T-helper 1 cell treated with Interleukin-12 subunit alpha and Interleukin-12 subunit beta and Interleukin-4 antibody, amounts not matched to agents 30 ng/mL and 1 ng/mL, for 36 hours (primary cell): ENCODE measurements at regions not wholly inside any gene's neighbourhood (a gene's known extent, or its start where the extent isn't known, plus 50 kb on each side); places are given as distances from the start of the nearest gene placed in this dataset.
"Not testable (repeated sequence)": the region's sequence is repeated elsewhere in the genome, so short reads cannot be mapped to it uniquely, and the experiment has no call there.

Source experiments
- intact Hi-C: fragments of 100-400 bp; cut with micrococcal nuclease; formaldehyde crosslinking; loops from one replicate; pipeline ENCODE4 v1.15.1; 2024

DNA sequence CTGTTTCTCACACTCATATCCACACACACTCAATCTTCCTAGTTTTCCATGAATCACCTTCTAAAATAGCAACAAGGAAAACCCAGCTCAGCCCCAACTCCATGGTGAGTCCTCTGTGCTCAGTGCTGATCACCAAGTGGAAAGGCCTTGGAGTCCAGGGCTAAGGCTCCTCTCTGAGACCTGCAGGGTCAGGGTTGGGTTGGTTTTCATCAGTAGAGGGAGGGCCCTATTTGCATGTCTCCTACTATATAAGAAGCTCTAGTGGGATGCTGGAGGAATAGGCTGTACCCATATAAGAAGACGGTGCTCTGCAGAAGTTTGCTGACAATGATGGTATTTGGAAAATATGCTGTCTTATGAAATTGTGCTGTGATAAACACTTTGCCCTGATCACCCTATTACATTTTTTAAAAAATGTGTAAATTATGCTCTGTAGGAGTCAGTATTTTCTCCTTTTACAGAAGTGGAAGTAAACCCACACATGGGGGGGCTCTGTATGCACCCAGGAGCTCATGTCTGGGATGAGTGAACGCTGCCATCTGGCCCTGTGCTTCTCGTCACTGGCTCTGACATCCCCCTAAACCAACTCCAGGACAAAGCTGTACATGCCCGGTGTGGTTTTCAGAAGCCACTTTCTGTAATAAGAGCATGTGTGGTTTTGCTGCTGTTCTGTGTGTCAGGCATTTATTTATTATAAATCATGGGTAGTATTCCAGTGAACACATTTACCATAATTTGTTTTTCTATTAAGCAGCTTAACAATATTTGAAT, 536.3 kb downstream of the TMEM121 start:
- intact Hi-C loops: loop anchor here (5.0 kb wide), 1 partner anchor 35 kb away; no protein-coding TSS in a partner anchor

DNA sequence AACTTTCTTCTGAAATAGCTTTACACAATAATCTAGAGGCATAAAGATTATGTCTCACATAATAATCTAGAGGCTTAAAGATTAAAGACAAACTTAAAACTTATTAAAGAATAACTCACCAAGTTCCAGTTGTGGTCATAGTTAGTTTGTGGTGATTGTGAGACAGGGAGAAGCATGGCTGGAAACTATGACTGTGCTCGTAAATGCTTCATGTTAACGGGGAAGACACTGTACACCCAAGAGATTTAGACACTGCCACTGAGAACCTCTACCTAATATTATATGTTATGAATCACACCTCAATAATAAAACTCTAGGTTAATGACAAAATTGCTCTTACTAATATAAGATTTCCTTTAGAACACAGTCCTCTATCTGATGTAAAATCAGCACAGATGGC, 541.6 kb downstream of the TMEM121 start:
- intact Hi-C loops: no loop called here

DNA sequence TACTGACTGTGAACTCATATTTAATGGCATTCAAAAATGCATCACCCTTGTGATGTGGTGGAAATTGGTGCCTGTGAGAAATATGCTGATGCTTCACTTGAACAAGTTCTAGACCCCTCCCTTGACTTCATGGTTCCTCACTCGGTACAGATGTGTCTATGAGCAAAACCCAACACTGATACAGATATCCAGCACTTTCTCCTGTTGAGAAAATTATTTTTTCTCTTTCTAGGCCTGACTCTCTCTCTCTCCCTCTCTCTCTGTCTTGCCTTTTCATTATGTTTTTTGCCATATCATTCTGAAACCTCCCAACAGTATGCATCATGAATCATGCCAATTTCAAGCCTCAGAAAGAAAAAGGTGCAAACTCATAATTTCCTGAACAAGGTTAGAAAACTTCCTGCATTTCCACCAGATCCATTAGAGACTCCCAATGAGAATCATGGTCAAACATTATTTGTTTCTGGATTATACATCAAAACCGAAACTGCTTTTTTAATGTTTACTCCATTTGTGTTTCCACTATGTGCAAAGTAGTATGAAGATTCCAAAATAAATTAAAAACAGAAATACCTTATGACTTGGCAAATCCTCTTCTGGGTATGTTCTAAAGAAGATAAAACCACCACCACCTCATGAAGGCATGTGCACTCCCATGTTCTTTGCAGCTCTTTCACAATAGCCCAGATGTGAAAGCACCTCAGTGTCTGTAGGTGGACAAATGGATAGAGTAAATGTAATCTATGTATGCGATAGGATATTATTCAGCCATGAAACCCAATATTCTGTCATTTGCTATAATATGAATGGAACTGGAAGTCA, 543.6 kb downstream of the TMEM121 start:
- intact Hi-C loops: loop anchor here (1.0 kb wide), 1 partner anchor 19 kb away; no protein-coding TSS in a partner anchor

DNA sequence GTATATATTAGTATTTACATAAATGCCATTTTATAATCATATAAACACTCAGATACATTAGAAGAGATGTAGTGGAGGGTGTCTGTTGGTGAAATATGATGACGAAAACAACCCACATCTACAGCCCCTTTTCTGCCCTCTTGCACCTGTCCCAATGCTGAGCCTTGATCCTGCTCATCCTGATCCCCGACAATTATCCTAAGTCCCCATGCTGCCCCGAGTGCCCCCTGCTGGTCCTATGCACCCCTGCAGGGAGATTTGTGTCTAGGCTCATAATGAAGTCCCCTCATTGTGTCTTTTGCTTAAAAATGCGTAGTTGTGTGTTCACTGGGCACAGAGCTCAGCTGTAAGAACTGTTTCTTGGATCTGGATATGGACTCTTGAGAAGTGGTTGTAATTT, 554.5 kb downstream of the TMEM121 start:
- intact Hi-C loops: no loop called here

GRCh38 chr14:106081721-106082120, 555.3 kb downstream of the TMEM121 start:
- intact Hi-C loops: not testable (repeated sequence)

GRCh38 chr14:106083082-106083481, 556.7 kb downstream of the TMEM121 start:
- intact Hi-C loops: no loop called here

- intact Hi-C loops: no loop called here
These were observed 561.5 kb downstream of the TMEM121 start for GRCh38 chr14:106087837-106088236.

GRCh38 chr14:106088860-106089259, 562.5 kb downstream of the TMEM121 start:
- intact Hi-C loops: loop anchor here (1.0 kb wide), 1 partner anchor 20 kb away; no protein-coding TSS in a partner anchor

DNA sequence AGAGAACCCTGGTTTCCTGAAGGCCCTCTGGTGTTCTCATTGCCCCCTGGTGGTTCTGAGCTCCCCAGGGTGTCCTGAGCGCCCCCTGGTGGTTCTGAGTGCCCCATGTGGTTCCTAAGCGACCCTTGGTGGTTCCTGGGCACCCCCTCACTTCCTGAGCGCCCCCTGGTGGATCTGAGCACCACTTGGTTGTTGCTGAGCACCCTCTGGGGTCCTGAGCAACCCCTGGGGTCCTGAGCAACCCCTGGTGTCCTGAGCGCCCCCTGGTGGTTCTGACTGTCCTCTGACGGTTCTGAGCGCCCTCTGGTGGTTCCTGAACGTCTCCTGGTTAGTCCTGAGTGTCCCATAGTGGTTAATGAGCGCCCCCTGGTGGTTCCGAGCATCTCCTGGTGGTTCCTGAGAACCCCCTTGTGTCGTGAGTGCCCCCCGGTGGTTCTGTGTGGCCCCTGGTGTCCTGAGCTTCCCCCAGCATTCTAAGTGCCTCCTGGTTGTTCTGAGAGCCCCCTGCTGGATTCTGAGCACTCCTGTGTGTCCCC, 568.3 kb downstream of the TMEM121 start:
- intact Hi-C loops: loop anchor here (1.0 kb wide), 1 partner anchor 95 kb away; no protein-coding TSS in a partner anchor

- intact Hi-C loops: no loop called here
These were observed 581.3 kb downstream of the TMEM121 start for GRCh38 chr14:106107703-106108102.

GRCh38 chr14:106109337-106109736, 583.0 kb downstream of the TMEM121 start:
- intact Hi-C loops: no loop called here

DNA sequence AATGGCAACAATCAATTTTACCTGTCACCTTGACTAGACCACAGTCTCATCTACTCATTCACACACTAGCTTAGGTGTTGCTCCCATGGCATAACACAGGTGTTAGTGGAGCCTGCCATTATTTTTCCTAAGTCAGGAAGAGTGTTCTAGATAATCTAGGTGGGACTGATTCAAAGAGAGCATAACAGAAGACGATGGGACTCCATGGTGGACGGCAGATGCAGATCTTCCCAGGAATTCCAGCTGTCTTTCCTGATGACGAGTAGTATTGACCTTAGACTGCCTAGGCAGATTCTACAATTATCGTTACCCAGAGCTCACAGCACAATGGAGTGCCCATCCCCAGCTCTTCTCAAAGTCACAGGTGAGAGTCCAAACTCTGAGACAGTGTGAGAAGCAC, 589.0 kb downstream of the TMEM121 start:
- intact Hi-C loops: no loop called here

DNA sequence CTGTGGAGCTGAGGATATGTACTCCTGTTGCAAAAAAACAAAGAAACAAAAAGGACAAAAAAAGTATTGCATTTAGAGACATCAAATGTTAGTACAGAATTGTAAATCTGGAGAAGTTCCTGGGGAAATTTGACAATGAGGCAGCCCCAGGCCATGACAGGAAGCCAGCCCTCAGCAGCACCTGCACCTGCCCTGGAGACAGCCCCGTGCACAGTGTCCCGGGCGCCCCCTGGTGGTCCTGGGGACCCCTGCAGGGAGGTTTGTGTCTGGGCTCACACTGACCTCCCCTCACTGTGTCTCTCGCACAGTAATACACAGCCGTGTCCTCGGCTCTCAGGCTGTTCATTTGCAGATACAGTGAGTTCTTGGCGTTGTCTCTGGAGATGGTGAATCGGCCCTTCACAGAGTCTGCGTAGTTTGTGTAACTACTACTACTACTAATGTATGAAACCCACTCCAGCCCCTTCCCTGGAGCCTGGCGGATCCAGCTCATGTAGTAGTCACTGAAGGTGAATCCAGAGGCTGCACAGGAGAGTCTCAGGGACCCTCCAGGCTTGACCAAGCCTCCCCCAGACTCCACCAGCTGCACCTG, 590.1 kb downstream of the TMEM121 start:
- intact Hi-C loops: not testable (repeated sequence)

DNA sequence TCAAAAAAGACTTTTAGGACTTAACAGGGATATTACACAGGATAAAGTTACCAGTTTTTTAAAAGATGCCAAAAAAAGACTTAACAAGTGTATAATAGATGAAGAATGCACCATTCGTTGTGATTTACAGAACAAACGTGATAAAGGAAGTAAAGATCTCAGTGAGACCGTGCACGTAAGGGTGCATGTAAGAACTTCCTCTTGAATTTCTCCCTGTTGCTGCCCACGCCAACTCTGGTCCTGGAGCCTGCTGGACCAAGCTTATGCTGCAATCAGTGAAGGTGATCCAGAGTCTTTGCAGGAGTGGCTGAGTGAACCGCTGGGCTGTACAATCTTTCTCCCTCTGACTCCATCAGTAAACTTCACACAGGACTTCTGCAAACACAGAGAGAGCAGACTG, 593.7 kb downstream of the TMEM121 start:
- intact Hi-C loops: no loop called here

- intact Hi-C loops: no loop called here
These were observed 602.9 kb downstream of the TMEM121 start for GRCh38 chr14:106129274-106129673.

- intact Hi-C loops: not testable (repeated sequence)
These were observed 603.7 kb downstream of the TMEM121 start for GRCh38 chr14:106129904-106130661.

- intact Hi-C loops: not testable (repeated sequence)
These were observed 606.7 kb downstream of the TMEM121 start for GRCh38 chr14:106133126-106133525.

- intact Hi-C loops: no loop called here
These were observed 608.5 kb downstream of the TMEM121 start for GRCh38 chr14:106134886-106135285.

- intact Hi-C loops: no loop called here
These were observed 615.1 kb downstream of the TMEM121 start for GRCh38 chr14:106141242-106142220.

DNA sequence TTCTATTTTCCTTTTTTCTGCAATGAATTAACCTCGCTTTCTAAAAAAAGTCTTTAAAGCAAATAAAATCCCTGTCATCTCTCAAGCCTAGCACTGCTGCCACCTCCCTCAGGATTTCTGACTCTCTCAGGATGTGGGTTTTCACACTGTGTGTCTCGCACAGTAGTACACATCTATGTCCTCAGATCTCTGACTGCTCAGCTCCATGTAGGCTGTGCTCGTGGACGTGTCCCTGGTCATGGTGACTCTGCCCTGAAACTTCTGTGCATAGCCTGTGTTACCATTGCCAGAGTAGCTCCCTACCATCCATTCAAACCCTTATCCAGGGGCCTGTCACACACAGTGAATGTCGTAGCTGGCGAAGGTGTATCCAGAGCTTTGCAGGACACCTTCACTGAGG, 619.3 kb downstream of the TMEM121 start:
- intact Hi-C loops: not testable (repeated sequence)
